Breast epithelium (tissue), 3 donors: ENCODE measurements at regions not wholly inside any gene's neighbourhood (a gene's known extent, or its start where the extent isn't known, plus 50 kb on each side); places are given as distances from the start of the nearest gene placed in this dataset.

Experiments
- POLR2A ChIP-seq: fragments of 450-650 bp; IDR thresholded peaks from one replicate; pipeline ENCODE4 v1.6.1; 2016; ENCODE audit warnings: antibody characterized with exemption, mild to moderate bottlenecking, moderate library complexity
- POLR2AphosphoS5 ChIP-seq, 3 donors: sonication (generic); formaldehyde crosslinking; IDR thresholded peaks; one replicate each; pipeline ENCODE4 v1.6.1; 2017; ENCODE audit warnings: antibody characterized with exemption in 3 of 3
- TF ChIP-seq, protein P1 (sequence below), 3 donors: fragments of 450-650 bp; IDR thresholded peaks; one replicate each; pipeline ENCODE4 v1.5.1; 2016 to 2017; ENCODE audit warnings: antibody characterized with exemption in 3 of 3, mild to moderate bottlenecking in 3 of 3, moderate library complexity in 3 of 3

DNA sequence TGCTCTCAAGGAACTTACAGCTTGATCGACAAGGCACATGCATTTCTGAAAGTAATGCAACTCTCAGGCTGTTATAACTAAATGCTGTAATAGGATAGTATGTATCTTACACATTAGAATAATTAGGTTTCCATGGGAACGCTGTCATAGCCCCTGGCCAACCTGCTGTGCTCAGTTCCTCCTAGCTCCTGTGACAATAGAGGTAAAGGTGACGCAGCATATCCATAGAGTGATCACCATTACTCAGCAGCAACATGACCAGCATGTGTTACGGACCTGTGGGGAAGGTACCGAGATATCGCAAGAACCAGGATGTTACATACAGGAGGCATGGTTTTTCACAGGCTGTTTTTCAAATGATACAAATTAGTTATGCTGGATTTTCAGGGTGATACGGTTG is 150.7 kb downstream of the CAND1 start:
- TF ChIP-seq, protein P1, sequence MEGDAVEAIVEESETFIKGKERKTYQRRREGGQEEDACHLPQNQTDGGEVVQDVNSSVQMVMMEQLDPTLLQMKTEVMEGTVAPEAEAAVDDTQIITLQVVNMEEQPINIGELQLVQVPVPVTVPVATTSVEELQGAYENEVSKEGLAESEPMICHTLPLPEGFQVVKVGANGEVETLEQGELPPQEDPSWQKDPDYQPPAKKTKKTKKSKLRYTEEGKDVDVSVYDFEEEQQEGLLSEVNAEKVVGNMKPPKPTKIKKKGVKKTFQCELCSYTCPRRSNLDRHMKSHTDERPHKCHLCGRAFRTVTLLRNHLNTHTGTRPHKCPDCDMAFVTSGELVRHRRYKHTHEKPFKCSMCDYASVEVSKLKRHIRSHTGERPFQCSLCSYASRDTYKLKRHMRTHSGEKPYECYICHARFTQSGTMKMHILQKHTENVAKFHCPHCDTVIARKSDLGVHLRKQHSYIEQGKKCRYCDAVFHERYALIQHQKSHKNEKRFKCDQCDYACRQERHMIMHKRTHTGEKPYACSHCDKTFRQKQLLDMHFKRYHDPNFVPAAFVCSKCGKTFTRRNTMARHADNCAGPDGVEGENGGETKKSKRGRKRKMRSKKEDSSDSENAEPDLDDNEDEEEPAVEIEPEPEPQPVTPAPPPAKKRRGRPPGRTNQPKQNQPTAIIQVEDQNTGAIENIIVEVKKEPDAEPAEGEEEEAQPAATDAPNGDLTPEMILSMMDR (IDR thresholded peaks at IDR 0.05): no peak
- TF ChIP-seq POLR2A (no peak), POLR2AphosphoS5 (IDR thresholded peaks at IDR 0.05) (no peak)
